ENCODE measurements at regions not wholly inside any gene's neighbourhood (a gene's known extent, or its start where the extent isn't known, plus 50 kb on each side); places are given as distances from the start of the nearest gene placed in this dataset.

- TF ChIP-seq CTCF (conservative IDR thresholded peaks at IDR 0.05; ENCODE audit: low read depth): no peak
- POLR2A ChIA-PET (ENCODE audit: low non-redundant PET): no interaction called here
- H3K27ac ChIP-seq: no peak overlapping the region
- no peak for DNase-seq (ENCODE audit: low spot score)
- CTCF ChIA-PET: interaction anchor here (0.6 kb wide), 1 partner anchor 15 kb away, joined by 3 read pairs; no protein-coding TSS in a partner anchor
These were observed 618.2 kb downstream of the TNS3 start for GRCh38 chr7:46963719-46964118.

GRCh38 chr7:46960970-46961369, 620.9 kb downstream of the TNS3 start:
- TF ChIP-seq CTCF (conservative IDR thresholded peaks at IDR 0.05; ENCODE audit: low read depth): no peak
- POLR2A ChIA-PET (ENCODE audit: low non-redundant PET): no interaction called here

GRCh38 chr7:46957195-46957594, 624.7 kb downstream of the TNS3 start:
- ChIA-PET CTCF (interaction anchor here (0.6 kb wide), 1 partner anchor 8 kb away, joined by 4 read pairs; no protein-coding TSS in a partner anchor), POLR2A (ENCODE audit: low non-redundant PET) (no interaction called here)
- no peak for TF ChIP-seq CTCF (conservative IDR thresholded peaks at IDR 0.05; ENCODE audit: low read depth)
- H3K27ac ChIP-seq: no peak overlapping the region
- no peak for DNase-seq (ENCODE audit: low spot score)

More at GRCh38 chr7:46960970-46961369, 620.9 kb downstream of the TNS3 start:
- CTCF ChIA-PET: no interaction called here
- no peak overlapping the region for H3K27ac ChIP-seq
- no peak for DNase-seq (ENCODE audit: low spot score)

- no peak overlapping the region for H3K27ac ChIP-seq
- DNase-seq (ENCODE audit: low spot score): no peak
- no peak for TF ChIP-seq CTCF (conservative IDR thresholded peaks at IDR 0.05; ENCODE audit: low read depth)
- POLR2A ChIA-PET (ENCODE audit: low non-redundant PET): no interaction called here
- CTCF ChIA-PET: interaction anchor here (0.6 kb wide), 1 partner anchor 94 kb away, joined by 4 read pairs; no protein-coding TSS in a partner anchor
These were observed 626.4 kb downstream of the TNS3 start for GRCh38 chr7:46955531-46955930.

GRCh38 chr7:46954181-46954580, 627.7 kb downstream of the TNS3 start:
- TF ChIP-seq CTCF (conservative IDR thresholded peaks at IDR 0.05; ENCODE audit: low read depth): no peak
- no peak overlapping the region for H3K27ac ChIP-seq
- DNase-seq (ENCODE audit: low spot score): no peak
- ChIA-PET POLR2A (ENCODE audit: low non-redundant PET) (no interaction called here), CTCF (interaction anchor here (0.6 kb wide), 1 partner anchor 146 kb away, joined by 3 read pairs; no protein-coding TSS in a partner anchor)

GRCh38 chr7:46953008-46953407, 628.9 kb downstream of the TNS3 start:
- ChIA-PET CTCF (no interaction called here), POLR2A (ENCODE audit: low non-redundant PET) (no interaction called here)
- no peak for TF ChIP-seq CTCF (conservative IDR thresholded peaks at IDR 0.05; ENCODE audit: low read depth)
- no peak for DNase-seq (ENCODE audit: low spot score)
- H3K27ac ChIP-seq: no peak overlapping the region

Data from RWPE1 (cell line).